ENCODE measurements at regions not wholly inside any gene's neighbourhood (a gene's known extent, or its start where the extent isn't known, plus 50 kb on each side); places are given as distances from the start of the nearest gene placed in this dataset.

DNA sequence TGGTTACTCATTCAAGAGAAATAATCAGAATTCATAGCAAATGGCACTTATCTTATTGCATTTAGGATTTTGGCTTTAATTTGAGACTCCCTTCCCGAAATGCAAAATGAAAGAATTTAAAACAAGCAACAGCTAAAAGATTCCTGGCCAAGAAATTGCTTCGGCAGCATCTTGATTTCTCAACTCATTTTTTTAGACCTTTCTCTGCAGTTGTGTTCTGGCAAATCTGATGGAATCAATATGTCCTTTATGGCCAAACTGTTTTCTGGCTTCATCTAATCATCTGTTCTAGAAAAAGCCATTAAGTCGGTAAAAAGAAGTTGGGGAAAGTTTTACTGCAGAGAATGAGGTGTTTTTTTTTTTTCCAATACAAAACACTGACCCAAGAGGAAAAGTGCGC, 172.1 kb downstream of the SLC16A9 start:
- no peaks in the 10 kb centered on the region for H3K4me1 ChIP-seq (ENCODE audit: low read depth)
- no peaks in the 10 kb centered on the region for H3K27me3 ChIP-seq
- DNase-seq (ENCODE audit: low read depth in 1 of 2, low spot score in 1 of 2) = peak in 1 of 2 donors; percentile 39
- H3K9me3 ChIP-seq (ENCODE audit: low read depth) = no peaks in the 10 kb centered on the region
- no peaks in the 10 kb centered on the region for H3K36me3 ChIP-seq
- no peak overlapping the region for H3K4me3 ChIP-seq
- H3K27ac ChIP-seq = no peak overlapping the region
- TF ChIP-seq, protein P1, sequence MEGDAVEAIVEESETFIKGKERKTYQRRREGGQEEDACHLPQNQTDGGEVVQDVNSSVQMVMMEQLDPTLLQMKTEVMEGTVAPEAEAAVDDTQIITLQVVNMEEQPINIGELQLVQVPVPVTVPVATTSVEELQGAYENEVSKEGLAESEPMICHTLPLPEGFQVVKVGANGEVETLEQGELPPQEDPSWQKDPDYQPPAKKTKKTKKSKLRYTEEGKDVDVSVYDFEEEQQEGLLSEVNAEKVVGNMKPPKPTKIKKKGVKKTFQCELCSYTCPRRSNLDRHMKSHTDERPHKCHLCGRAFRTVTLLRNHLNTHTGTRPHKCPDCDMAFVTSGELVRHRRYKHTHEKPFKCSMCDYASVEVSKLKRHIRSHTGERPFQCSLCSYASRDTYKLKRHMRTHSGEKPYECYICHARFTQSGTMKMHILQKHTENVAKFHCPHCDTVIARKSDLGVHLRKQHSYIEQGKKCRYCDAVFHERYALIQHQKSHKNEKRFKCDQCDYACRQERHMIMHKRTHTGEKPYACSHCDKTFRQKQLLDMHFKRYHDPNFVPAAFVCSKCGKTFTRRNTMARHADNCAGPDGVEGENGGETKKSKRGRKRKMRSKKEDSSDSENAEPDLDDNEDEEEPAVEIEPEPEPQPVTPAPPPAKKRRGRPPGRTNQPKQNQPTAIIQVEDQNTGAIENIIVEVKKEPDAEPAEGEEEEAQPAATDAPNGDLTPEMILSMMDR (IDR thresholded peaks at IDR 0.05; ENCODE audit: low read depth, low read length) = no peak

DNA sequence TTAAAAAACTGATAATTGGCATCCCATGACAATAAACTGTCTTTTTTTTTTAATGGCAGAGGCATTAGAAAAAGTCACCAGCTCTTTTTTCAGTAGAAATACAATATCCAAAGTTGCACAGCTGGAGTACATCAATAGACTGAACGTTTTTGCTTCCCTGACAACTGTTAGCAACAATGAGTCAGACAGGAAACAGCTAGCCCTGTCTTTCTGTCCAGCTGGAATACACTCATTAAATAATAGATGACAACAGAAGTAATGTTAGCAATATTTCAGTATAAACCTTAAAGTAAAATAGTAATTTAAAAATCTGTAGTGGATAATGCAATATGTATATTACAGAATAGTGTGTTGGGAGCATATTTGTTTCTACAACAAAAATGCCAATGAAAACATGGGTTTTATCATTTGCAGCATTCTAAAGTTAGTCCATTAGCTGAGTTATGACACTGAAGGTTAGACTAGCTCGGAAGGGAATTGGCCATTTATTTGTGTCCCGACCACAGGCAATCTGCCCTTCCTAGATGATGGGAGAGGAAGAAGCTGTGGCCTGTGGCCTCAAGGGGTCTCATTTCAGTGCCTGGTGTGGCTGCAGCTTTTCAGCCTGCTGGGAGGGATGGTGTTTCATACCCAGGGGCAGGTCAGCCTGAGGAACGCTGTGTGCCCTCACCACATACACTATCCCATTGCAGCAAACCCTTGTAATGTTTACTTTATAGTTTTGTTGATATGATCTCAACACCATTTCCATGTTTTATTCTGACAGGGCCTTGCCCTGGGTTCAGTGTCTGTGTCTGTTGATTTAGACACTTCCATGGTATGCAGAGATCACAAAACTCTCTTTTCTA, 173.3 kb downstream of the SLC16A9 start:
- no peaks in the 10 kb centered on the region for H3K9me3 ChIP-seq (ENCODE audit: low read depth)
- H3K36me3 ChIP-seq = no peaks in the 10 kb centered on the region
- H3K4me3 ChIP-seq = no peak overlapping the region
- no peaks in the 10 kb centered on the region for H3K4me1 ChIP-seq (ENCODE audit: low read depth)
- no peak overlapping the region for H3K27ac ChIP-seq
- TF ChIP-seq, protein P1 (IDR thresholded peaks at IDR 0.05; ENCODE audit: low read depth, low read length) = no peak
- H3K27me3 ChIP-seq = no peaks in the 10 kb centered on the region
- peak; percentile 5 to 91 for DNase-seq (ENCODE audit: low read depth in 1 of 2, low spot score in 1 of 2)

DNA sequence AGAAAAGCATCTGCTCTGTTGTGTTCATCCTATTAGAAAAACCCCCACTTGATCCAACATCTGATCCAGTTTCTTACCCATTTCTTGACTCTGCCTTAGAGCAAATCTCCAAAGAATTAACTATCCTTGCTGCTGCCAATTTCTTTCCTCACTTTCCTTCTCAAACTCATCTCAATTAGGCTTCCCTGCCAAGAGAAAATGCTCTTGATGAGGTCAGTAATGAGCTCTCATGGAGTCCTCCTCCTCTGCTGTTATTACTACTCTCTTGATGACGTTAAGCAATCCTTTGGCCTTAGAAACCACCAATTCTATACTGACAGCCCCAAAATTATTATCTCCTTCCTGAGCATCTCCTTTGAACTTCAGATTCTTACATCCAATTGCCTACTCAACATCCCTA, 162.0 kb upstream of the FAM13C start:
- no peak overlapping the region for H3K4me3 ChIP-seq
- no peak overlapping the region for H3K27ac ChIP-seq
- H3K4me1 ChIP-seq (ENCODE audit: low read depth) = no peaks in the 10 kb centered on the region
- H3K9me3 ChIP-seq (ENCODE audit: low read depth) = no peaks in the 10 kb centered on the region
- TF ChIP-seq, protein P1 (IDR thresholded peaks at IDR 0.05; ENCODE audit: low read depth, low read length) = no peak
- no peaks in the 10 kb centered on the region for H3K36me3 ChIP-seq
- no peaks in the 10 kb centered on the region for H3K27me3 ChIP-seq
- peak in 1 of 2 donors; percentile 23 for DNase-seq (ENCODE audit: low read depth in 1 of 2, low spot score in 1 of 2)

DNA sequence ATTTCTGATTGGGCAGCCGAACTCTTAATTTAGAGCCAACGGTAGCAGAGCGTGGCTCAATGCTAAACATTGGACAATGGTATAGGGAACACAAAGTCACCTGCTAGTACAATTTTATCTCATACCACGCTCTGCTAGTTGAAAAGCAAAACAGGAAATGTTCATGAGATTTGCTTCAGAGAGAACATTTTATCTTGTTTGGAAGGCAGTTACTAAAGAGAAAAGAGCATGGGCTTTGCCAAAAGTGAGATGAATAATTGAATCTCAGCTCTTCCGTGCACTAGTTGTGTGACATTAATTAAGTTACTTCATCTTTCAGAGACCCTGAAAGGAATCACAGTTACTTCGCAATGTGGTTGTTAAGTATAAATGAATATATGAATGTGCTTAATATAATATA, 161.5 kb upstream of the FAM13C start:
- TF ChIP-seq, protein P1 (IDR thresholded peaks at IDR 0.05; ENCODE audit: low read depth, low read length) = no peak
- peak in 1 of 2 donors; percentile 40 for DNase-seq (ENCODE audit: low read depth in 1 of 2, low spot score in 1 of 2)
- Histone ChIP-seq H3K4me3 (no peak overlapping the region), H3K9me3 (ENCODE audit: low read depth) (no peaks in the 10 kb centered on the region), H3K4me1 (ENCODE audit: low read depth) (no peaks in the 10 kb centered on the region), H3K27ac (no peak overlapping the region), H3K36me3 (no peaks in the 10 kb centered on the region), H3K27me3 (no peaks in the 10 kb centered on the region)

DNA sequence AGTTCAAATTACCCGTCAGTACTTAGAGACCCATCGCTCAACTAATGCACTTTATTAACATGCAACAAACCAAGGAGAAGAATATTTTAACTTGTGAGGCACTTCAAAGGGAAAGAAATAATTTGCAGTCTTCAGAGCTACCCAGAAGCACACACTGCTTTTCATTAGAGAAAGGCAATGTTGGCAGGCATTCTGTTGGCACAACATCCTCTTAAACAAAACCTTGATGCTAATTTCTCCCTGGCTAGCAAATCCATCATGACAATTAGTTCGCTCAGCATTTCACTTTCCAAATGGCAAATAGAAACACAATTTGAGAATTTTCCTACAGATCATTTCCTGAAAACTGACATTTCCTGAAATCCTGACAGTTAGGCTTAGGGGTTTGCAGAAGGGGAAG, 155.6 kb upstream of the FAM13C start:
- no peak overlapping the region for H3K4me3 ChIP-seq
- no peak overlapping the region for H3K27ac ChIP-seq

More for the DNA sequence above, 155.6 kb upstream of the FAM13C start:
- Histone ChIP-seq H3K27me3 (no peaks in the 10 kb centered on the region), H3K9me3 (ENCODE audit: low read depth) (no peaks in the 10 kb centered on the region), H3K4me1 (ENCODE audit: low read depth) (no peaks in the 10 kb centered on the region), H3K36me3 (no peaks in the 10 kb centered on the region)
- no peak for DNase-seq (ENCODE audit: low read depth in 1 of 2, low spot score in 1 of 2)
- TF ChIP-seq, protein P1 (IDR thresholded peaks at IDR 0.05; ENCODE audit: low read depth, low read length) = no peak

All from cardiac muscle cell (in vitro differentiated cells and primary cell).